IMR-90 (cell line): ENCODE measurements at regions not wholly inside any gene's neighbourhood (a gene's known extent, or its start where the extent isn't known, plus 50 kb on each side); places are given as distances from the start of the nearest gene placed in this dataset.

Experiments used
- BHLHE40 ChIP-seq: fragments of 150-350 bp; IDR thresholded peaks from 2 replicates; pipeline ENCODE4 v1.6.1; 2016; ENCODE audit warnings: mild to moderate bottlenecking, low read depth, low read length
- MXI1 ChIP-seq: IDR thresholded peaks from 2 replicates; pipeline ENCODE4 v1.6.1; 2012; ENCODE audit warnings: low read depth, mild to moderate bottlenecking, low read length, moderate library complexity, borderline replicate concordance
- POLR2A ChIP-seq: IDR thresholded peaks from 2 replicates; pipeline ENCODE4 v1.6.1; 2012; ENCODE audit warnings: mild to moderate bottlenecking, low read depth, low read length
- RAD21 ChIP-seq: IDR thresholded peaks from 2 replicates; pipeline ENCODE4 v1.6.1; 2012; ENCODE audit warnings: low read length, improper control_type of control experiment
- RFX5 ChIP-seq: IDR thresholded peaks from 2 replicates; pipeline ENCODE4 v1.8.0; 2012; ENCODE audit warnings: low read depth, mild to moderate bottlenecking, low read length, moderate library complexity
- SMC3 ChIP-seq: fragments of 150-350 bp; IDR thresholded peaks from 2 replicates; pipeline ENCODE4 v1.6.1; 2016; ENCODE audit warnings: low read depth, mild to moderate bottlenecking, antibody characterized with exemption, low read length, moderate library complexity
- TF ChIP-seq, protein P1 (sequence below): conservative IDR thresholded peaks from 2 replicates; pipeline ENCODE4 v1.5.1; 2012; ENCODE audit warnings: mild to moderate bottlenecking, low read depth, low read length, improper control_type of control experiment

DNA sequence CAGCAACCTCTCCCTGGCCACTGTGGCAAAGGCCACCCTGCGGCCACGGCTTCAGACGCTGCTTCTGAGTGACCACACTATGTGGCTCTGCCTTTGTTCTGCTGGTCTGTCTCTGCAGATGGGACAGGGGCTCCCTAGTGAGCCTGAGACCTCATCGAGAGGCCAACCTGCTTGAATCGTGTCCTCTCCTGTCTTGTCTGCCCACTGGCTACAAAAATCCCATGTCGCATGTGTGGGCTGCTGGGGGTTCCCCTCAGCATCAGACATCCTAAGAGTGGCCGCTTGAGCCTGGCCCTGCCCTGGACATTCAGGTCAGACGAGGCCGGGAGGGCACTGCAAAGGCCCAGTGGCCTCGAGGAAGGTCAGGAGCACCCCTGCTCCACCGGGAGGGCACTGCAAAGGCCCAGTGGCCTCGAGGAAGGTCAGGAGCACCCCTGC, 222.9 kb downstream of the DLL1 start:
- TF ChIP-seq RFX5 (no peak), RAD21 (no peak), SMC3 (no peak), MXI1 (no peak), BHLHE40 (no peak), POLR2A (no peak)
- TF ChIP-seq, protein P1, sequence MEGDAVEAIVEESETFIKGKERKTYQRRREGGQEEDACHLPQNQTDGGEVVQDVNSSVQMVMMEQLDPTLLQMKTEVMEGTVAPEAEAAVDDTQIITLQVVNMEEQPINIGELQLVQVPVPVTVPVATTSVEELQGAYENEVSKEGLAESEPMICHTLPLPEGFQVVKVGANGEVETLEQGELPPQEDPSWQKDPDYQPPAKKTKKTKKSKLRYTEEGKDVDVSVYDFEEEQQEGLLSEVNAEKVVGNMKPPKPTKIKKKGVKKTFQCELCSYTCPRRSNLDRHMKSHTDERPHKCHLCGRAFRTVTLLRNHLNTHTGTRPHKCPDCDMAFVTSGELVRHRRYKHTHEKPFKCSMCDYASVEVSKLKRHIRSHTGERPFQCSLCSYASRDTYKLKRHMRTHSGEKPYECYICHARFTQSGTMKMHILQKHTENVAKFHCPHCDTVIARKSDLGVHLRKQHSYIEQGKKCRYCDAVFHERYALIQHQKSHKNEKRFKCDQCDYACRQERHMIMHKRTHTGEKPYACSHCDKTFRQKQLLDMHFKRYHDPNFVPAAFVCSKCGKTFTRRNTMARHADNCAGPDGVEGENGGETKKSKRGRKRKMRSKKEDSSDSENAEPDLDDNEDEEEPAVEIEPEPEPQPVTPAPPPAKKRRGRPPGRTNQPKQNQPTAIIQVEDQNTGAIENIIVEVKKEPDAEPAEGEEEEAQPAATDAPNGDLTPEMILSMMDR: no peak
